GM23248 (cell line): ENCODE measurements at regions not wholly inside any gene's neighbourhood (a gene's known extent, or its start where the extent isn't known, plus 50 kb on each side); places are given as distances from the start of the nearest gene placed in this dataset.
A peak's percentile ranks its signal among the peaks of the same experiment; 100 is the strongest.

Source experiments
- DNase-seq: peaks from one replicate; pipeline ENCODE4 v3.0.0-alpha.2; 2015
- H2AFZ ChIP-seq: fragments of 200-600 bp; sonication (generic); 2 replicates; pipeline ENCODE4 v1.6.1; 2016; ENCODE audit warnings: antibody characterized with exemption
- H3F3A ChIP-seq: fragments of 200-600 bp; sonication (generic); 2 replicates; pipeline ENCODE4 v1.6.1; 2016; ENCODE audit warnings: mild to moderate bottlenecking, antibody characterized with exemption, mixed run types; ENCODE audit not compliant: insufficient read depth
- H3K27ac ChIP-seq: fragments of 200-600 bp; sonication (generic); 2 replicates; pipeline ENCODE4 v1.5.1; 2016; ENCODE audit warnings: mild to moderate bottlenecking
- H3K27me3 ChIP-seq: fragments of 200-600 bp; sonication (generic); replicated peaks from 2 replicates; pipeline ENCODE4 v1.6.1; 2016; ENCODE audit warnings: mild to moderate bottlenecking; ENCODE audit not compliant: insufficient read depth
- H3K36me3 ChIP-seq: fragments of 200-600 bp; sonication (generic); 2 replicates; pipeline ENCODE4 v1.6.1; 2016; ENCODE audit warnings: low read depth, mild to moderate bottlenecking
- H3K4me1 ChIP-seq: fragments of 200-600 bp; sonication (generic); 2 replicates; pipeline ENCODE4 v1.6.1; 2016; ENCODE audit warnings: mild to moderate bottlenecking; ENCODE audit not compliant: insufficient read depth
- H3K4me2 ChIP-seq: fragments of 200-600 bp; sonication (generic); one replicate; pipeline ENCODE4 v1.6.1; 2016; ENCODE audit warnings: mild to moderate bottlenecking; ENCODE audit not compliant: unreplicated experiment
- H3K4me3 ChIP-seq: fragments of 200-600 bp; sonication (generic); 2 replicates; pipeline ENCODE4 v1.5.1; 2016; ENCODE audit warnings: mild to moderate bottlenecking
- H3K79me2 ChIP-seq: fragments of 200-600 bp; sonication (generic); 2 replicates; pipeline ENCODE4 v1.6.1; 2016; ENCODE audit warnings: mild to moderate bottlenecking; ENCODE audit not compliant: insufficient read depth
- H3K9ac ChIP-seq: fragments of 200-600 bp; sonication (generic); 2 replicates; pipeline ENCODE4 v1.6.1; 2016; ENCODE audit warnings: mild to moderate bottlenecking
- H3K9me2 ChIP-seq: fragments of 200-600 bp; sonication (generic); 2 replicates; pipeline ENCODE4 v1.6.1; 2016; ENCODE audit warnings: mixed run types, mild to moderate bottlenecking, moderate library complexity; ENCODE audit not compliant: insufficient read depth
- H3K9me3 ChIP-seq: fragments of 200-600 bp; sonication (generic); one replicate; pipeline ENCODE4 v1.6.1; 2017; ENCODE audit warnings: low read depth
- H4K20me1 ChIP-seq: fragments of 200-600 bp; sonication (generic); 2 replicates; pipeline ENCODE4 v1.6.0; 2016; ENCODE audit not compliant: insufficient read depth
- EZH2 ChIP-seq: fragments of 200-600 bp; sonication (generic); IDR thresholded peaks from 2 replicates; pipeline ENCODE4 v1.6.1; 2018; ENCODE audit warnings: antibody characterized with exemption, mild to moderate bottlenecking; ENCODE audit not compliant: insufficient read depth, poor library complexity, severe bottlenecking
- EZH2phosphoT487 ChIP-seq: fragments of 200-600 bp; sonication (generic); IDR thresholded peaks from 2 replicates; pipeline ENCODE4 v1.6.1; 2018; ENCODE audit warnings: antibody characterized with exemption, moderate library complexity, mild to moderate bottlenecking, low read depth; ENCODE audit not compliant: insufficient read depth
- WGBS, 2 experiments: methylation state at CpG; one replicate each; pipeline ENCODE4 v1.1.6; 2015 to 2017; ENCODE audit warnings: low lambda C conversion rate in 2 of 2, low coverage in 1 of 2; ENCODE audit errors: missing lambda C conversion rate in 2 of 2; 5-methylcytosine and 5-hydroxymethylcytosine counted together
- in situ Hi-C: fragments of 300-500 bp; cut with MboI; formaldehyde crosslinking; loops from 2 replicates; pipeline ENCODE4 v1.15.0; 2020

DNA sequence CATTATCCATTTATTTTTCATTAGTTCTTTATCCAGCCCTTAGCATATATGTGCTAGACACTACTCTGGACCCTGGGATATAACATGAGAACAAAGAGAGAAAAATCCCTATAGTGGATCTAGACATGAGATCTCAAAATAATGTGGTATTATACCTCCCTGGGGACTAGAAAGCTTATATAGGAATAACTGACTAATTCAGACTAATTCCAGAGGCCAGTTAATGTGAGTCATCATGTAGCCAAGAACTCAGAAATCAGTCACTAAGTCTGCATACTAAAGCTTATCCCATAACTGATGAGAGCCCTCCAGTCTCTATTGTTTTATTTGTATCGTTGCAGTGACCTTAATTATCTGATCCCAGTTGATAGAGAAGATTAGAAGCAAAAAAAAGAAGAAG lies 267.1 kb upstream of the RGS6 start:
- no peak overlapping the region for H3K4me3 ChIP-seq
- 0 to 2% methylated on average over 1 of the region's 1 CpG for WGBS, 2 experiments
- H3K9me2 ChIP-seq = no peaks in the 10 kb centered on the region
- H3F3A ChIP-seq = peaks cover 31% of the 10 kb centered on the region
- no peaks in the 10 kb centered on the region for H4K20me1 ChIP-seq
- H3K79me2 ChIP-seq = peaks cover 5% of the 10 kb centered on the region; the same call in 1 of the 2 replicates
- H3K36me3 ChIP-seq = peaks cover 32% of the 10 kb centered on the region; the same call in 1 of the 2 replicates
- H3K9ac ChIP-seq = peak overlapping the region; percentile 32; the same call in 1 of the 2 replicates
- no peaks in the 10 kb centered on the region for H3K9me3 ChIP-seq
- H3K27me3 ChIP-seq = no peaks in the 10 kb centered on the region
- H3K27ac ChIP-seq = peak overlapping the region; percentile 73
- H2AFZ ChIP-seq = no peak overlapping the region
- peak; percentile 97 for DNase-seq
- in situ Hi-C loops = no loop called here
- H3K4me2 ChIP-seq = peak overlapping the region; percentile 55
- H3K4me1 ChIP-seq = peaks cover 45% of the 10 kb centered on the region
- TF ChIP-seq EZH2 = no peak
- TF ChIP-seq EZH2phosphoT487 = no peak

DNA sequence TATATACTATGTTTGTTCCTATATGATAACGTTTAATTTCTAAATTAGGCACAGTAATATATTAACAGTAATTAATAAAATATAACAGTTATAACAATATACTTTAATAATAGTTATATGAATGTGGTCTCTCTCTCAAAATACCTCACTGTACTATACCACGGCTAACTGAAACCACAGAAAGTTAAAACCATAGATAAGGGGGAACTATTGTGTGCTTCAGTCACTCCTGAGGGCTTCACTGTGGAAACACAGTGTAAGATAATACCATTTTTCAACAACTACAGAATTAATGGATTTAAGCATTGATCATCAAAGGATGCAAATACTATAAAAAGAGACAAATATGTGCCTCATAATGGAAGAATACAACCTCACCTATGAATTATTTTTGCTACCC lies 266.4 kb upstream of the RGS6 start:
- H4K20me1 ChIP-seq = no peaks in the 10 kb centered on the region
- 0 out of 2 replicates have a peak overlapping the region, but pooled peaks have one; percentile 32 for H3K9ac ChIP-seq
- H3K36me3 ChIP-seq = peaks cover 33% of the 10 kb centered on the region; the same call in 1 of the 2 replicates
- H3K27me3 ChIP-seq = no peaks in the 10 kb centered on the region
- peaks cover 40% of the 10 kb centered on the region for H3K4me1 ChIP-seq
- peak overlapping the region; percentile 73 for H3K27ac ChIP-seq
- no peak for DNase-seq
- H3K9me3 ChIP-seq = no peaks in the 10 kb centered on the region
- H3F3A ChIP-seq = peaks cover 27% of the 10 kb centered on the region
- H3K9me2 ChIP-seq = no peaks in the 10 kb centered on the region
- H2AFZ ChIP-seq = no peak overlapping the region
- 94 to 95% methylated on average over 2 of the region's 2 CpGs for WGBS, 2 experiments
- TF ChIP-seq EZH2phosphoT487 = no peak
- TF ChIP-seq EZH2 = no peak
- in situ Hi-C loops = no loop called here
- no peak overlapping the region for H3K4me3 ChIP-seq
- peak overlapping the region; percentile 55 for H3K4me2 ChIP-seq
- peaks cover 5% of the 10 kb centered on the region; the same call in 1 of the 2 replicates for H3K79me2 ChIP-seq

DNA sequence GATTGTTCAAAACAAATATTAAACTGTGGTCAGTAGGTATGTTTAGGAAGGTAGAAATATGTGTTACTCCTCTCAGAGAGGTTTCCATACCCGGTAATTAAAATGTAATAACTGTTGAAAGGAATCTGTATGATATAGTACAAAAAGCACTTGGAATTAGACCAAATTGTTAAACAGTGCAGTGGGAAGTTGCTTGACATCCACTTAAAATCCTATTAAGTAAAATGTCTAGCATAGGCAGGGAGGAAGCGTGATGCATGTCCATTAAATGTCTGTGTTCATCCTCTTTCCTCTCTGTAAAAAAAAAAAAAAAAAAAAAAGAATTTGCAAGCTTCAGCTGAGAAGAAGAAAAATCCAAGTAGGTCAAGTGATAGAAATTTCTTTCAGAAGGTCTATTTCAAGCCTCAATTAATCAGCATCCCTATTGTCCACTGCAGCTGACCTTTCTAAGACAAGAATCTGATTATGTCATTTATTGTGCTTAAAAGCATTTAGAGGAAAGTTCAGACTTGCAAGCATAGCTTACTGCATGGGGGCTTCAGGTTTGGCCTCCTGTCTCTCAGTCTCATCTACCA lies 265.6 kb upstream of the RGS6 start:
- WGBS, 2 experiments = 80 to 87% methylated on average over 2 of the region's 2 CpGs
- DNase-seq = no peak
- no peak overlapping the region for H3K4me3 ChIP-seq
- TF ChIP-seq EZH2 = no peak
- no peak for TF ChIP-seq EZH2phosphoT487
- peaks cover 35% of the 10 kb centered on the region for H3K36me3 ChIP-seq
- H3K27ac ChIP-seq = no peak overlapping the region
- H4K20me1 ChIP-seq = no peaks in the 10 kb centered on the region
- in situ Hi-C loops = no loop called here
- peaks cover 22% of the 10 kb centered on the region for H3F3A ChIP-seq
- H3K9me3 ChIP-seq = no peaks in the 10 kb centered on the region
- H3K27me3 ChIP-seq = no peaks in the 10 kb centered on the region
- peaks cover 5% of the 10 kb centered on the region; the same call in 1 of the 2 replicates for H3K79me2 ChIP-seq
- peaks cover 40% of the 10 kb centered on the region for H3K4me1 ChIP-seq
- H3K9ac ChIP-seq = no peak overlapping the region
- no peaks in the 10 kb centered on the region for H3K9me2 ChIP-seq
- no peak overlapping the region for H3K4me2 ChIP-seq
- no peak overlapping the region for H2AFZ ChIP-seq

DNA sequence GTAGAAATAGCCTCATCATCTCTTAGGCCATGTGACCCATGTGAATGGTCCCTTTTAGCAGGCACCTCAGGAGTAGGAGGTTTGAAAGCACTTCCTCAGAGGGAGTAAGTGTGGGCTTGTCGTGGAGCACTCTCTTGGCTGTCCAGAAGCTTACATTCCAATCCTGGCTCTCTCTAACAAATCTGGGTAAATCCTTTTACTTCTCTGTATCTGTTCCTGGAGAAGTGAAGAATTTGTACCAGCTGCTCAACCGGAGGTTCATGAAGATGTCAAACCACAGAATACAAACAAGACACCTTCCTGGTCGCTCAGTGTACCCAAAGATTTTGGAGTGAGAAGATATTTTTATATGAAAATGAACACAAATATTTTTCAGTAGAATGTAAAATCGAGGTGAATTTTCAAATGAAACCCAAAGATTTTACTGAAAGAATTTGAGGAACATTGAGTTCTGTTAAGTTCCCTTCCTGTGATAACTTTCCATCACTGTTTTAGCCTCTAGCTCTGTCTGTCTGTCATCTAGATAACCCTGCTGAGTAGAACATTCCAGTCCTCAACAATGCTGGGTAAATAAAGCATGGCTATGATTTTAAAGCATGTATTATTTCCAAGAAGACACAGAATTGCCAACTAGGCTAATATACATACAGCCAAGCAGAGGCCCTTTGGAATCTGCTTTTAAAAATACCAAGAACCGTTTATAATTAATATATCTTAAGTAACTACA lies 263.9 kb upstream of the RGS6 start:
- TF ChIP-seq EZH2 (no peak), EZH2phosphoT487 (no peak)
- WGBS, 2 experiments = 73 to 79% methylated on average over 5 of the region's 5 CpGs

More for the DNA sequence above, 263.9 kb upstream of the RGS6 start:
- H3K27me3 ChIP-seq = no peaks in the 10 kb centered on the region
- H3K27ac ChIP-seq = no peak overlapping the region
- peaks cover 40% of the 10 kb centered on the region for H3K4me1 ChIP-seq
- peaks cover 22% of the 10 kb centered on the region for H3F3A ChIP-seq
- no peaks in the 10 kb centered on the region for H3K9me2 ChIP-seq
- H2AFZ ChIP-seq = no peak overlapping the region
- H3K36me3 ChIP-seq = peaks cover 38% of the 10 kb centered on the region
- H3K9ac ChIP-seq = no peak overlapping the region
- no peak for DNase-seq
- H3K9me3 ChIP-seq = no peaks in the 10 kb centered on the region
- in situ Hi-C loops = no loop called here
- H4K20me1 ChIP-seq = no peaks in the 10 kb centered on the region
- no peak overlapping the region for H3K4me2 ChIP-seq
- no peak overlapping the region for H3K4me3 ChIP-seq
- H3K79me2 ChIP-seq = peaks cover 7% of the 10 kb centered on the region; the same call in 1 of the 2 replicates
